Endothelial cell of umbilical vein (primary cell): ENCODE measurements at regions not wholly inside any gene's neighbourhood (a gene's known extent, or its start where the extent isn't known, plus 50 kb on each side); places are given as distances from the start of the nearest gene placed in this dataset.

Experiments
- BruUV-seq: library from RNA; stranded (reverse); fragments of 400-500 nt; replicated peaks from 2 replicates; lab custom pipeline; 2021; lab: Mats Ljungman, UMichigan
- CTCF ChIA-PET: fragments of 300-600, 350-600 bp; sonication (Branson Sonifier 250); formaldehyde crosslinking; loops from one replicate; lab custom pipeline; 2021; ENCODE audit warnings: antibody characterized with exemption, inconsistent platforms; lab: Charles Lee
- POLR2A ChIA-PET: fragments of 300-600, 350-600 bp; sonication (Branson Sonifier 250); formaldehyde crosslinking; loops from one replicate; lab custom pipeline; 2021; ENCODE audit warnings: antibody characterized with exemption, inconsistent platforms; lab: Charles Lee
- DNase-seq: peaks from one replicate; pipeline ENCODE4 v3.0.0-alpha.2; 2011; ENCODE audit warnings: low read depth, low spot score
- FAIRE-seq: peaks from 2 replicates; lab custom pipeline; 2011; peaks lifted over from hg19 to GRCh38; lab: Jason Lieb, UNC
- H2AFZ ChIP-seq: 2 replicates; pipeline ENCODE4 v1.6.0; 2012; ENCODE audit warnings: low read depth, low read length, control low read depth, inconsistent platforms
- H3K27ac ChIP-seq: 2 replicates; pipeline ENCODE4 v1.5.1; 2011; ENCODE audit warnings: low read depth, mild to moderate bottlenecking, control low read depth, low read length, moderate library complexity; ENCODE audit not compliant: insufficient read depth
- H3K27me3 ChIP-seq, 2 experiments: 2 replicates each; pipeline versions ENCODE4 v1.6.0 to v1.6.1; 2011; ENCODE audit warnings: low read length in 2 of 2, mixed read lengths in 1 of 2; ENCODE audit not compliant: control insufficient read depth in 2 of 2, insufficient read depth in 2 of 2
- H3K36me3 ChIP-seq, 2 experiments: 2 replicates in 1 of 2; 3 replicates in 1 of 2; pipeline ENCODE4 v1.5.1; 2011; ENCODE audit warnings: low read length in 2 of 2, mild to moderate bottlenecking in 1 of 2, moderate library complexity in 1 of 2; ENCODE audit not compliant: control insufficient read depth in 2 of 2, insufficient read depth in 2 of 2; ENCODE audit errors: extremely low read depth in 1 of 2
- H3K4me1 ChIP-seq: 3 replicates; pipeline ENCODE4 v1.5.1; 2011; ENCODE audit warnings: mild to moderate bottlenecking, low read length; ENCODE audit not compliant: control insufficient read depth, insufficient read depth; ENCODE audit errors: extremely low read depth
- H3K4me2 ChIP-seq: 2 replicates; pipeline ENCODE4 v1.6.1; 2011; ENCODE audit warnings: low read length, control low read depth, mixed read lengths; ENCODE audit not compliant: insufficient read depth
- H3K4me3 ChIP-seq, 3 experiments: fragments of 200-600 bp in 1 of 3; sonication (generic), shearing (Covaris generic) in 1 of 3; replicated peaks in 1 of 3; 2 replicates each; pipeline ENCODE4 v1.5.1; 2011 to 2016; ENCODE audit warnings: control low read depth in 3 of 3, low read length in 3 of 3, mild to moderate bottlenecking in 2 of 3, inconsistent platforms in 1 of 3, low read depth in 1 of 3, moderate library complexity in 1 of 3; ENCODE audit not compliant: insufficient read depth in 1 of 3
- H3K79me2 ChIP-seq: 2 replicates; pipeline ENCODE4 v1.6.0; 2012; ENCODE audit warnings: low read length, inconsistent platforms; ENCODE audit not compliant: control insufficient read depth, insufficient read depth
- H3K9ac ChIP-seq: replicated peaks from 2 replicates; pipeline ENCODE3; 2011; ENCODE audit warnings: low read length, control low read depth; ENCODE audit not compliant: insufficient read depth; ENCODE audit errors: extremely low read depth
- H3K9me1 ChIP-seq: replicated peaks from 3 replicates; pipeline ENCODE4 v1.6.0; 2011; ENCODE audit warnings: mild to moderate bottlenecking, low read length; ENCODE audit not compliant: control insufficient read depth, insufficient read depth; ENCODE audit errors: extremely low read depth
- H3K9me3 ChIP-seq: replicated peaks from 2 replicates; pipeline ENCODE4 v1.5.1; 2012; ENCODE audit warnings: low read length, inconsistent platforms; ENCODE audit not compliant: control insufficient read depth, insufficient read depth
- H4K20me1 ChIP-seq: replicated peaks from 2 replicates; pipeline ENCODE3; 2011; ENCODE audit warnings: mild to moderate bottlenecking, low read length; ENCODE audit not compliant: control insufficient read depth, insufficient read depth; ENCODE audit errors: extremely low read depth
- CTCF ChIP-seq, 2 donors: IDR thresholded peaks; 1 replicate in 1 of 2; 2 replicates in 1 of 2; pipeline ENCODE4 v1.5.1; 2011; ENCODE audit warnings: low read length in 2 of 2, mild to moderate bottlenecking in 2 of 2, moderate library complexity in 2 of 2, control low read depth in 1 of 2, inconsistent platforms in 1 of 2, low read depth in 1 of 2; ENCODE audit not compliant: insufficient read depth in 1 of 2; ENCODE audit errors: extremely low read depth in 1 of 2
- EZH2 ChIP-seq: IDR thresholded peaks from 2 replicates; pipeline ENCODE4 v1.6.1; 2012; ENCODE audit warnings: borderline replicate concordance, low read depth, mild to moderate bottlenecking, moderate library complexity, low read length, inconsistent platforms; ENCODE audit not compliant: severe bottlenecking
- MAX ChIP-seq: IDR thresholded peaks from 2 replicates; pipeline ENCODE4 v1.6.1; 2011; ENCODE audit not compliant: insufficient read depth, insufficient read length
- MYC ChIP-seq: IDR thresholded peaks from one replicate; pipeline ENCODE4 v1.6.1; 2011; ENCODE audit warnings: mild to moderate bottlenecking, low read depth, low read length
- dilution Hi-C: fragments of 300-500 bp; cut with MboI; formaldehyde crosslinking; loops from one replicate; pipeline ENCODE4 v1.15.0; 2019; ENCODE audit warnings: low sequenced_read_pairs; ENCODE audit not compliant: extremely low pct_ligation_motif_present
- intact Hi-C: fragments of 100-400 bp; cut with micrococcal nuclease; formaldehyde crosslinking; loops from one replicate; pipeline ENCODE4 v1.10.0; 2022

- H2AFZ ChIP-seq, result no peak overlapping the region
Measured at GRCh38 chr7:91690541-91691070, 189.9 kb downstream of the MTERF1 start.

More at GRCh38 chr7:91690541-91691070, 189.9 kb downstream of the MTERF1 start:
- Histone ChIP-seq H3K9me1 (no peaks in the 10 kb centered on the region), H3K4me2 (no peak overlapping the region), H3K79me2 (no peaks in the 10 kb centered on the region), H4K20me1 (no peaks in the 10 kb centered on the region), H3K9ac (no peak overlapping the region), H3K27ac (no peak overlapping the region), H3K4me3 (no peak overlapping the region), H3K27me3 (no peaks in the 10 kb centered on the region), H3K9me3 (no peaks in the 10 kb centered on the region), H3K4me1 (no peaks in the 10 kb centered on the region), H3K36me3 (no peaks in the 10 kb centered on the region)
- no peak for TF ChIP-seq MYC
- no peak for TF ChIP-seq EZH2
- TF ChIP-seq CTCF (IDR thresholded peaks at IDR 0.05; ENCODE audit: extremely low read depth in 1 of 2, insufficient read depth in 1 of 2, low read depth in 1 of 2, low read length in 2 of 2), result no peak
- no peak for TF ChIP-seq MAX
- no peak for DNase-seq
- FAIRE-seq, result no peak
- CTCF ChIA-PET, result no interaction called here
- POLR2A ChIA-PET, result no interaction called here
- dilution Hi-C loops (no loop called here), intact Hi-C loops (loop anchor here (10.0 kb wide), 1 partner anchor 64 kb away; no protein-coding TSS in a partner anchor)
- BruUV-seq, result no TSS peak
